Ishikawa (cell line): ENCODE measurements at regions not wholly inside any gene's neighbourhood (a gene's known extent, or its start where the extent isn't known, plus 50 kb on each side); places are given as distances from the start of the nearest gene placed in this dataset.

Source experiments
- CEBPB ChIP-seq: IDR thresholded peaks from 2 replicates; pipeline ENCODE4 v1.6.1; 2012
- CREB1 ChIP-seq: IDR thresholded peaks from 2 replicates; pipeline ENCODE4 v1.6.1; 2012; ENCODE audit warnings: low read depth
- EGR1 ChIP-seq: IDR thresholded peaks from 2 replicates; pipeline ENCODE4 v1.6.1; 2012
- EP300 ChIP-seq: IDR thresholded peaks from 2 replicates; pipeline ENCODE4 v1.6.1; 2012; ENCODE audit warnings: borderline replicate concordance
- FOXM1 ChIP-seq: IDR thresholded peaks from 2 replicates; pipeline ENCODE4 v1.6.1; 2012; ENCODE audit warnings: low read depth, borderline replicate concordance
- NFIC ChIP-seq: IDR thresholded peaks from 2 replicates; pipeline ENCODE4 v1.6.1; 2012
- RAD21 ChIP-seq: IDR thresholded peaks from 2 replicates; pipeline ENCODE4 v1.6.1; 2012; ENCODE audit warnings: low read depth
- TAF1 ChIP-seq: IDR thresholded peaks from 2 replicates; pipeline ENCODE4 v1.6.1; 2012; ENCODE audit warnings: low read depth, mild to moderate bottlenecking
- TCF12 ChIP-seq: IDR thresholded peaks from 2 replicates; pipeline ENCODE4 v1.6.1; 2012; ENCODE audit warnings: low read depth
- TEAD4 ChIP-seq: IDR thresholded peaks from 2 replicates; pipeline ENCODE4 v1.6.1; 2012
- USF1 ChIP-seq: IDR thresholded peaks from 2 replicates; pipeline ENCODE4 v1.6.1; 2012
- YY1 ChIP-seq: IDR thresholded peaks from 2 replicates; pipeline ENCODE4 v1.6.1; 2012; ENCODE audit warnings: low read depth
- ZBTB7A ChIP-seq: IDR thresholded peaks from 2 replicates; pipeline ENCODE4 v1.6.1; 2012; ENCODE audit warnings: low read depth
- TF ChIP-seq, protein P1 (sequence below): IDR thresholded peaks from 2 replicates; pipeline ENCODE4 v1.6.1; 2012; ENCODE audit warnings: low read depth, mild to moderate bottlenecking
- TF ChIP-seq, protein P2 (sequence below): IDR thresholded peaks from 2 replicates; pipeline ENCODE4 v1.6.1; 2012

DNA sequence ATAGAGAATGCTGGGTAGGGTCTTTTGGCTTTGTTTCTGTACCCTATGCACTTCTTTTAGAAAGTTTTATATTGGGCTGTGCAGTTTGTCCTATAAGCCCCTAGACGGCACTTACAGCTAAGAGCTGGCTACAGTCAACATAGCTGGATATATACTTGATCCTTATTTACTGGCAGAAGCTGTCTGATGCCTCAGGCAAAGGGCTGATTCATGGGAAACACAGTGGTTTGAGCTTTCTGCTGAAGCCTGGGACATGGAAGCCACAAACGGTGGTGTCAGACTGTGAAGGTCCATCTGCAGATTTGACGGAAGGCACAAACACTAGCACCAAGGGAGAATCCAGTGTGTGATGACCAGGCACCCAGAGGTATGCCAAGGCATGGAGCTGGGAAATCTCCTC, 608.4 kb downstream of the ANKRD50 start:
- TF ChIP-seq EGR1 (no peak), NFIC (no peak), EP300 (no peak), USF1 (no peak), CEBPB (no peak), YY1 (no peak), TAF1 (no peak), ZBTB7A (no peak), TCF12 (no peak), TEAD4 (no peak), RAD21 (no peak), FOXM1 (no peak)
- TF ChIP-seq, protein P1, sequence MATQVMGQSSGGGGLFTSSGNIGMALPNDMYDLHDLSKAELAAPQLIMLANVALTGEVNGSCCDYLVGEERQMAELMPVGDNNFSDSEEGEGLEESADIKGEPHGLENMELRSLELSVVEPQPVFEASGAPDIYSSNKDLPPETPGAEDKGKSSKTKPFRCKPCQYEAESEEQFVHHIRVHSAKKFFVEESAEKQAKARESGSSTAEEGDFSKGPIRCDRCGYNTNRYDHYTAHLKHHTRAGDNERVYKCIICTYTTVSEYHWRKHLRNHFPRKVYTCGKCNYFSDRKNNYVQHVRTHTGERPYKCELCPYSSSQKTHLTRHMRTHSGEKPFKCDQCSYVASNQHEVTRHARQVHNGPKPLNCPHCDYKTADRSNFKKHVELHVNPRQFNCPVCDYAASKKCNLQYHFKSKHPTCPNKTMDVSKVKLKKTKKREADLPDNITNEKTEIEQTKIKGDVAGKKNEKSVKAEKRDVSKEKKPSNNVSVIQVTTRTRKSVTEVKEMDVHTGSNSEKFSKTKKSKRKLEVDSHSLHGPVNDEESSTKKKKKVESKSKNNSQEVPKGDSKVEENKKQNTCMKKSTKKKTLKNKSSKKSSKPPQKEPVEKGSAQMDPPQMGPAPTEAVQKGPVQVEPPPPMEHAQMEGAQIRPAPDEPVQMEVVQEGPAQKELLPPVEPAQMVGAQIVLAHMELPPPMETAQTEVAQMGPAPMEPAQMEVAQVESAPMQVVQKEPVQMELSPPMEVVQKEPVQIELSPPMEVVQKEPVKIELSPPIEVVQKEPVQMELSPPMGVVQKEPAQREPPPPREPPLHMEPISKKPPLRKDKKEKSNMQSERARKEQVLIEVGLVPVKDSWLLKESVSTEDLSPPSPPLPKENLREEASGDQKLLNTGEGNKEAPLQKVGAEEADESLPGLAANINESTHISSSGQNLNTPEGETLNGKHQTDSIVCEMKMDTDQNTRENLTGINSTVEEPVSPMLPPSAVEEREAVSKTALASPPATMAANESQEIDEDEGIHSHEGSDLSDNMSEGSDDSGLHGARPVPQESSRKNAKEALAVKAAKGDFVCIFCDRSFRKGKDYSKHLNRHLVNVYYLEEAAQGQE = no peak
- TF ChIP-seq, protein P2, sequence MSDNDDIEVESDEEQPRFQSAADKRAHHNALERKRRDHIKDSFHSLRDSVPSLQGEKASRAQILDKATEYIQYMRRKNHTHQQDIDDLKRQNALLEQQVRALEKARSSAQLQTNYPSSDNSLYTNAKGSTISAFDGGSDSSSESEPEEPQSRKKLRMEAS = no peak

DNA sequence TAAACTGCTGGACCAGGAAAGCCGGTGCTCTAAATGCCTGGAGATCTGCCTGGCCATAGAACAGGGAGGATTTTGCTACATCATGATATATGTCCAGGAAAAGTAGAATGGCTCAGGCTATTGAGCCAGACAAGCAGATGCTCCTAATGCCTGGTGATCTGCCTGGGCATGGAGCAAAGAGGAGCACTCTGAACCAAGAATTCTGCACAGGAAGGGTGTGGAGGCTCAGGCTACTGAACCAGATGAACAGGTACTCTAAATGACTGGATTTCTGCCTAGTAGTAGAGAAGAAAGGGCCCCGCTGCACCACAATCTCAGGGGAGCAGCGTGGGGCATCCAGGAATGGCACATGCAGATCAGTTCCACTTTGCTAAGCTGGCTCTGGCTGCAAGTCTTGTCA, 607.9 kb downstream of the ANKRD50 start:
- TF ChIP-seq TEAD4 = no peak
- no peak for TF ChIP-seq CREB1
- no peak for TF ChIP-seq USF1
- no peak for TF ChIP-seq FOXM1
- TF ChIP-seq ZBTB7A = no peak
- TF ChIP-seq RAD21 = no peak
- no peak for TF ChIP-seq YY1
- TF ChIP-seq NFIC = no peak
- TF ChIP-seq, protein P2 = no peak
- TF ChIP-seq, protein P1 = no peak
- no peak for TF ChIP-seq EP300
- no peak for TF ChIP-seq TCF12
- TF ChIP-seq CEBPB = no peak
- no peak for TF ChIP-seq EGR1
- no peak for TF ChIP-seq TAF1

DNA sequence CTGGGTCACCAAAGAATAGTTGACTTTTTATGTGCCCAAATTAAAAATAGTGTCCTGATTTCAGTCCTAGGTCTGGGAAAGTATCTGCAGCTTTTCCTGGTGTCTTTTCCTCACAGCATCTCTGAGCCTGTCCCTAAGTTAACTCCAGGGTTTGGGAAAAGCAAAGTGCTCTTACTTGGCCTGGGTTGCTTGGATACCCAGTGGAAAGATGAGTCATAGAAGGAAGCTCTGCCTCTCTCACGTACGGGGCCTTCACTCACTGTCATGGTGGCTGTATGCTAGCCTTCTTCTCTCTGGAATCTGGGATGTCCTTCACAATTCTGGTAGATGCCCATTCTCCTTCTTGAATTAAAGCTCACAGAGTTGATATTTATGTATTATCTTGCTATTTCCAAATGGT, 607.3 kb downstream of the ANKRD50 start:
- TF ChIP-seq RAD21 (no peak), NFIC (no peak), ZBTB7A (no peak), CEBPB (no peak), TCF12 (no peak), EGR1 (no peak), TAF1 (no peak), YY1 (no peak), FOXM1 (no peak), USF1 (no peak), TEAD4 (no peak), CREB1 (no peak), EP300 (no peak)
- TF ChIP-seq, protein P2 = no peak
- TF ChIP-seq, protein P1 = no peak

GRCh38 chr4:124111411-124111810, 601.1 kb downstream of the ANKRD50 start:
- TF ChIP-seq EGR1 = no peak
- TF ChIP-seq, protein P1 = no peak
- TF ChIP-seq CREB1 = no peak
- TF ChIP-seq FOXM1 = no peak
- no peak for TF ChIP-seq USF1
- TF ChIP-seq TEAD4 = no peak
- TF ChIP-seq CEBPB = no peak
- no peak for TF ChIP-seq TAF1
- no peak for TF ChIP-seq EP300
- TF ChIP-seq ZBTB7A = no peak
- TF ChIP-seq, protein P2 = no peak
- TF ChIP-seq NFIC = no peak
- TF ChIP-seq TCF12 = no peak
- TF ChIP-seq YY1 = no peak
- TF ChIP-seq RAD21 = no peak
